ENCODE measurements at regions not wholly inside any gene's neighbourhood (a gene's known extent, or its start where the extent isn't known, plus 50 kb on each side); places are given as distances from the start of the nearest gene placed in this dataset.

GRCh38 chr3:83003917-83004316, 1242.5 kb upstream of the GBE1 start:
- Histone ChIP-seq H3F3A (ENCODE audit: low read length, unreplicated experiment) (no peaks in the 10 kb centered on the region), H3K9me3 (ENCODE audit: low read length) (no peaks in the 10 kb centered on the region), H3K79me2 (ENCODE audit: low read length) (no peaks in the 10 kb centered on the region), H4K20me1 (ENCODE audit: low read length) (no peaks in the 10 kb centered on the region), H3K36me3 (ENCODE audit: low read depth, low read length) (no peaks in the 10 kb centered on the region), H3K4me3 (ENCODE audit: low read length) (no peak overlapping the region), H2AFZ (ENCODE audit: low read length) (no peak overlapping the region), H3K9ac (ENCODE audit: low read length) (no peak overlapping the region), H3K4me1 (ENCODE audit: insufficient read depth, low read length) (peaks cover 7% of the 10 kb centered on the region; the same call in 1 of the 2 replicates), H3K27me3 (ENCODE audit: low read length) (no peaks in the 10 kb centered on the region), H3K9me2 (replicated peaks; ENCODE audit: low read length) (no peaks in the 10 kb centered on the region), H3K4me2 (ENCODE audit: low read length) (no peak overlapping the region), H3K27ac (ENCODE audit: low read length) (no peak overlapping the region)
- BruUV-seq (replicated peaks), result no TSS peak
- no peak for DNase-seq
- CTCF ChIA-PET, result no interaction called here
- no peak for ATAC-seq
- TF ChIP-seq CTCF (conservative IDR thresholded peaks at IDR 0.05; ENCODE audit: low read depth, low read length), result no peak
- intact Hi-C loops (cut with micrococcal nuclease), result no loop called here
- POLR2A ChIA-PET (ENCODE audit: unreplicated experiment), result no interaction called here

- ATAC-seq, result no peak
- Histone ChIP-seq H4K20me1 (ENCODE audit: low read length) (no peaks in the 10 kb centered on the region), H3K9ac (ENCODE audit: low read length) (no peak overlapping the region), H3K4me1 (ENCODE audit: insufficient read depth, low read length) (peaks cover 7% of the 10 kb centered on the region; the same call in 1 of the 2 replicates), H3K27me3 (ENCODE audit: low read length) (no peaks in the 10 kb centered on the region), H3K4me3 (ENCODE audit: low read length) (no peak overlapping the region), H3K9me3 (ENCODE audit: low read length) (no peaks in the 10 kb centered on the region), H3K27ac (ENCODE audit: low read length) (no peak overlapping the region), H3K36me3 (ENCODE audit: low read depth, low read length) (no peaks in the 10 kb centered on the region), H3K4me2 (ENCODE audit: low read length) (no peak overlapping the region), H3K9me2 (replicated peaks; ENCODE audit: low read length) (no peaks in the 10 kb centered on the region), H3K79me2 (ENCODE audit: low read length) (no peaks in the 10 kb centered on the region), H2AFZ (ENCODE audit: low read length) (no peak overlapping the region), H3F3A (ENCODE audit: low read length, unreplicated experiment) (no peaks in the 10 kb centered on the region)
- no peak for TF ChIP-seq EZH2phosphoT487 (IDR thresholded peaks at IDR 0.05; ENCODE audit: borderline replicate concordance, low read length)
- TF ChIP-seq EZH2 (IDR thresholded peaks at IDR 0.05; ENCODE audit: low read length, unreplicated experiment), result no peak
- TF ChIP-seq CTCF (conservative IDR thresholded peaks at IDR 0.05; ENCODE audit: low read depth, low read length), result no peak
- intact Hi-C loops (cut with micrococcal nuclease), result no loop called here
- DNase-seq, result no peak
- no TSS peak for BruUV-seq (replicated peaks)
- POLR2A ChIA-PET (ENCODE audit: unreplicated experiment), result no interaction called here
- CTCF ChIA-PET, result no interaction called here
These were observed 1241.5 kb upstream of the GBE1 start for GRCh38 chr3:83002869-83003445.

GRCh38 chr3:82999777-83000176, 1238.3 kb upstream of the GBE1 start:
- DNase-seq (peak; percentile 77), ATAC-seq (no peak)
- no peaks in the 10 kb centered on the region for H3K27me3 ChIP-seq (ENCODE audit: low read length)
- no peaks in the 10 kb centered on the region for H3K9me2 ChIP-seq (replicated peaks; ENCODE audit: low read length)
- H3K27ac ChIP-seq (ENCODE audit: low read length), result no peak overlapping the region
- 0 out of 2 replicates have a peak overlapping the region, but pooled peaks have one; percentile 18 for H2AFZ ChIP-seq (ENCODE audit: low read length)
- no peak overlapping the region for H3K4me3 ChIP-seq (ENCODE audit: low read length)
- H3K4me1 ChIP-seq (ENCODE audit: insufficient read depth, low read length), result peaks cover 7% of the 10 kb centered on the region; the same call in 1 of the 2 replicates
- no peaks in the 10 kb centered on the region for H3K79me2 ChIP-seq (ENCODE audit: low read length)
- ChIA-PET CTCF (no interaction called here), POLR2A (ENCODE audit: unreplicated experiment) (interaction anchor here (0.7 kb wide), 1 partner anchor 225 kb away, joined by 5 read pairs; no protein-coding TSS in a partner anchor)
- no peaks in the 10 kb centered on the region for H3K9me3 ChIP-seq (ENCODE audit: low read length)
- no peak overlapping the region for H3K9ac ChIP-seq (ENCODE audit: low read length)
- H3K4me2 ChIP-seq (ENCODE audit: low read length), result peak overlapping the region; percentile 19; the same call in 1 of the 2 replicates
- no peak for TF ChIP-seq EZH2 (IDR thresholded peaks at IDR 0.05; ENCODE audit: low read length, unreplicated experiment)
- no peak for TF ChIP-seq CTCF (conservative IDR thresholded peaks at IDR 0.05; ENCODE audit: low read depth, low read length)
- TF ChIP-seq EZH2phosphoT487 (IDR thresholded peaks at IDR 0.05; ENCODE audit: borderline replicate concordance, low read length), result no peak
- BruUV-seq (replicated peaks), result no TSS peak
- H3F3A ChIP-seq (ENCODE audit: low read length, unreplicated experiment), result no peaks in the 10 kb centered on the region
- intact Hi-C loops (cut with micrococcal nuclease), result no loop called here
- no peaks in the 10 kb centered on the region for H4K20me1 ChIP-seq (ENCODE audit: low read length)
- H3K36me3 ChIP-seq (ENCODE audit: low read depth, low read length), result no peaks in the 10 kb centered on the region

Data from PC-3 (cell line).